GM12878 (cell line): ENCODE measurements at regions not wholly inside any gene's neighbourhood (a gene's known extent, or its start where the extent isn't known, plus 50 kb on each side); places are given as distances from the start of the nearest gene placed in this dataset.
A peak's percentile ranks its signal among the peaks of the same experiment; 100 is the strongest.

Source experiments
- ATAC-seq: fragments of 200-7000 bp; cut with Tn5 transposase; 3 replicates; pipeline ENCODE4 v1.9.1; 2020; ENCODE audit warnings: mild to moderate bottlenecking, moderate library complexity
- BruUV-seq: library from RNA; stranded (reverse); fragments of 400-500 nt; replicated peaks from 2 replicates; lab custom pipeline; 2021; lab: Mats Ljungman, UMichigan
- CTCF ChIA-PET: fragments of 300-600 bp; sonication (Branson Sonifier 250); formaldehyde crosslinking; extraction: SDS; loops from one replicate; lab custom pipeline; 2021; ENCODE audit warnings: inconsistent platforms; lab: Yijun Ruan, JAX
- POLR2A ChIA-PET: fragments of 350-600 bp; formaldehyde crosslinking; extraction: SDS; loops from one replicate; lab custom pipeline; 2021; ENCODE audit warnings: inconsistent platforms; lab: Charles Lee
- RAD21 ChIA-PET: fragments of 300-600 bp; sonication (Branson Sonifier 250); formaldehyde crosslinking; loops from one replicate; lab custom pipeline; 2023; ENCODE audit warnings: antibody characterized with exemption; ENCODE audit not compliant: unreplicated experiment; lab: Charles Lee
- SMC1A ChIA-PET: fragments of 300-600 bp; sonication (Branson Sonifier 250); formaldehyde crosslinking; loops from one replicate; lab custom pipeline; 2023; ENCODE audit not compliant: unreplicated experiment, uncharacterized antibody; lab: Charles Lee
- DNase-seq: peaks from one replicate; pipeline ENCODE4 v3.0.0-alpha.2; 2011; ENCODE audit warnings: low read depth, low spot score
- FAIRE-seq: peaks from 3 replicates; lab custom pipeline; 2011; peaks lifted over from hg19 to GRCh38; lab: Jason Lieb, UNC
- H2AFZ ChIP-seq: 2 replicates; pipeline ENCODE4 v1.6.0; 2011; ENCODE audit warnings: low read depth, low read length, control low read depth; ENCODE audit not compliant: control insufficient read depth
- H3K27ac ChIP-seq: 2 replicates; pipeline ENCODE4 v1.5.1; 2011; ENCODE audit warnings: control low read depth; ENCODE audit not compliant: control insufficient read depth, insufficient read depth
- H3K27me3 ChIP-seq, 2 experiments: replicated peaks in 1 of 2; 2 replicates each; pipeline versions ENCODE4 v1.6.0 to v1.6.1; 2011; ENCODE audit warnings: low read length in 1 of 2; ENCODE audit not compliant: control insufficient read depth in 2 of 2, insufficient read depth in 2 of 2
- H3K36me3 ChIP-seq, 2 experiments: 2 replicates each; pipeline ENCODE4 v1.5.1; 2011; ENCODE audit warnings: low read length in 1 of 2; ENCODE audit not compliant: control insufficient read depth in 2 of 2, insufficient read depth in 2 of 2
- H3K4me1 ChIP-seq: 2 replicates; pipeline ENCODE4 v1.6.1; 2011; ENCODE audit warnings: mild to moderate bottlenecking, low read length, moderate library complexity, mixed read lengths; ENCODE audit not compliant: control insufficient read depth, insufficient read depth
- H3K4me2 ChIP-seq: 2 replicates; pipeline ENCODE4 v1.6.0; 2011; ENCODE audit warnings: control low read depth; ENCODE audit not compliant: control insufficient read depth, insufficient read depth
- H3K4me3 ChIP-seq: fragments of 200-600 bp; sonication (generic); 2 replicates; pipeline ENCODE4 v1.5.1; 2016
- H3K79me2 ChIP-seq: 2 replicates; pipeline ENCODE4 v1.6.0; 2011; ENCODE audit warnings: low read length; ENCODE audit not compliant: control insufficient read depth, insufficient read depth
- H3K9ac ChIP-seq: 2 replicates; pipeline ENCODE4 v1.8.0; 2011; ENCODE audit warnings: low read length, control low read depth, mixed read lengths; ENCODE audit not compliant: control insufficient read depth, insufficient read depth
- H3K9me3 ChIP-seq: replicated peaks from 3 replicates; pipeline ENCODE4 v1.5.1; 2011; ENCODE audit warnings: mild to moderate bottlenecking, low read length; ENCODE audit not compliant: control insufficient read depth, insufficient read depth
- H4K20me1 ChIP-seq: 2 replicates; pipeline ENCODE4 v1.6.0; 2011; ENCODE audit not compliant: control insufficient read depth, insufficient read depth
- ATF7 ChIP-seq: fragments of 450-650 bp; IDR thresholded peaks from 2 replicates; pipeline ENCODE4 v1.6.1; 2016; ENCODE audit warnings: low read depth, mild to moderate bottlenecking
- IKZF2 ChIP-seq, 2 experiments: fragments of 450-650 bp; IDR thresholded peaks; 2 replicates each; pipeline ENCODE4 v1.6.1; 2017; ENCODE audit warnings: mild to moderate bottlenecking in 2 of 2, moderate library complexity in 2 of 2
- KAT2A ChIP-seq: conservative IDR thresholded peaks from 2 replicates; pipeline ENCODE4 v1.6.1; 2011; ENCODE audit warnings: low read depth, low read length; ENCODE audit not compliant: control insufficient read depth
- MTA2 ChIP-seq: fragments of 450-650 bp; IDR thresholded peaks from 2 replicates; pipeline ENCODE4 v1.6.1; 2016; ENCODE audit warnings: low read depth, mild to moderate bottlenecking, moderate library complexity
- MYC ChIP-seq: IDR thresholded peaks from 2 replicates; pipeline ENCODE4 v1.6.1; 2011; ENCODE audit warnings: mild to moderate bottlenecking, low read length, moderate library complexity, inconsistent platforms; ENCODE audit not compliant: insufficient read depth, insufficient replicate concordance, insufficient read length, severe bottlenecking
- NFYA ChIP-seq: IDR thresholded peaks from 2 replicates; pipeline ENCODE4 v1.6.1; 2011; ENCODE audit warnings: low read depth, mild to moderate bottlenecking, low read length, improper control_type of control experiment, borderline replicate concordance
- SPI1 ChIP-seq: IDR thresholded peaks from 2 replicates; pipeline ENCODE4 v1.6.1; 2011; ENCODE audit warnings: low read depth, mild to moderate bottlenecking, low read length, moderate library complexity, borderline replicate concordance; ENCODE audit not compliant: insufficient read depth
- ZNF622 ChIP-seq: fragments of 450-650 bp; IDR thresholded peaks from 2 replicates; pipeline ENCODE4 v1.6.1; 2017; ENCODE audit warnings: mild to moderate bottlenecking, inconsistent platforms
- WGBS: methylation state at CpG from one replicate; pipeline ENCODE4 v1.1.6; 2016; ENCODE audit warnings: low lambda C conversion rate; ENCODE audit not compliant: insufficient replicate concordance, insufficient coverage; ENCODE audit errors: missing lambda C conversion rate; 5-methylcytosine and 5-hydroxymethylcytosine counted together
- in situ Hi-C: fragments of 300-500 bp; cut with MboI; formaldehyde crosslinking; loops from 9 replicates; pipeline ENCODE4 v1.14.3; 2018; ENCODE audit warnings: mixed read lengths
- intact Hi-C: fragments of 100-400 bp; cut with micrococcal nuclease; formaldehyde crosslinking; loops from one replicate; pipeline ENCODE4 v1.14.2; 2022; ENCODE audit not compliant: unreplicated experiment
- TF ChIP-seq, protein P1 (sequence below): IDR thresholded peaks from 2 replicates; pipeline ENCODE4 v1.6.1; 2011; ENCODE audit warnings: low read depth, low read length, improper control_type of control experiment, borderline replicate concordance
- TF ChIP-seq, protein P2 (sequence below): IDR thresholded peaks from 2 replicates; pipeline ENCODE4 v1.6.1; 2012; ENCODE audit warnings: low read length, inconsistent platforms
- TF ChIP-seq, protein P3 (sequence below): fragments of 450-650 bp; formaldehyde crosslinking; IDR thresholded peaks from 2 replicates; pipeline ENCODE4 v1.4.0; 2020; ENCODE audit warnings: mild to moderate bottlenecking, moderate library complexity

DNA sequence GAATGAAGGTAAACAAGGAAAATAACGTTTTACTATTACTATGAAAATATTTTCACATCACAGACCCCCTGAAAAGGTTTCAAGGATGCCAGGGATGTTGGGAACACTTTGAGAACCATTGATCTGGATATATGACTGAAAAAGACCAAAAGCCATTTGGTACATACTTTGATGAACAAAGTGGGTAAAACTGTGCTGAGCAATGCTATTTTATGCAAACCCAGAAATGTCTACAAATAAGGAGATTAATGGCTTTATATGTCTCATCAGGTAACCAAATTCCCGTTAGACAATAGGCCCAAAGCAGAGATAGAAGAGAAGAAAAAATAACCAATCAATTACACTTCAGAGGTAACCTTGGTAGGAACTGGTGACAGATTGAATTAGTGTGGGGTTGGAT lies 101.4 kb upstream of the CNKSR3 start (continued):
- TF ChIP-seq KAT2A: no peak
- TF ChIP-seq, all 136 proteins: peak for 0

DNA sequence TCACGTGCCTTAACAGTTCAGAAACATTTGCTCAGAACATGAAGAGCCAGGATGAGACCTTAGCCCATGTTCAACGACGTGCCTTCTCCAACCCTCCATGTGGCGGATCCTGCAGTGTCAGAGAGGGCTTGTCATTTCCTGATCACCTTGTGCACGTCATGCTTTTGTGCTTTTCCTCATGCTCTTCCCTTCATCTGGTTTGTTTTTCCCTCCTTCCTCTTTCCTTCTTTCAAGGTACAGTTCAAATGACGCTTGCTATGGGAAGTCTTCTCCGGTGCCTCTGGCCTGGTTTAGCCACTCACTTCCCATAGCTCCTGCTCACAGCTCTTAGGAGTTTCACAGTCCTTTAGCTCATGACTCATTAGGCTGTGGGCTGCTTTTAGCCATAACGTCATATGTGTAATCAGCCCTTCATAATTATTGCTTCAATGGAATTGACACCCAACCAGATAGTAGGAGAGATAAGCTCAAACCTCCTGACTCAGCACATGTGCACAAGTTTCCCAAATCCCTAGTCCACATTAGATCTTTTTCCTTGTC lies 102.7 kb upstream of the CNKSR3 start:
- H2AFZ ChIP-seq: no peak overlapping the region

More for the DNA sequence above, 102.7 kb upstream of the CNKSR3 start:
- CTCF ChIA-PET: no interaction called here
- BruUV-seq: no TSS peak
- TF ChIP-seq ATF7 (peak; percentile 50; the same call in 1 of the 2 replicates), IKZF2 (IDR thresholded peaks at IDR 0.05) (peak in 1 of 2 experiments; percentile 31; a peak in 1 of 4 replicates), NFYA (no peak), MTA2 (no peak), ZNF622 (no peak), MYC (no peak), SPI1 (no peak)
- TF ChIP-seq, protein P1, sequence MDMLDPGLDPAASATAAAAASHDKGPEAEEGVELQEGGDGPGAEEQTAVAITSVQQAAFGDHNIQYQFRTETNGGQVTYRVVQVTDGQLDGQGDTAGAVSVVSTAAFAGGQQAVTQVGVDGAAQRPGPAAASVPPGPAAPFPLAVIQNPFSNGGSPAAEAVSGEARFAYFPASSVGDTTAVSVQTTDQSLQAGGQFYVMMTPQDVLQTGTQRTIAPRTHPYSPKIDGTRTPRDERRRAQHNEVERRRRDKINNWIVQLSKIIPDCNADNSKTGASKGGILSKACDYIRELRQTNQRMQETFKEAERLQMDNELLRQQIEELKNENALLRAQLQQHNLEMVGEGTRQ: no peak
- TF ChIP-seq, protein P2, sequence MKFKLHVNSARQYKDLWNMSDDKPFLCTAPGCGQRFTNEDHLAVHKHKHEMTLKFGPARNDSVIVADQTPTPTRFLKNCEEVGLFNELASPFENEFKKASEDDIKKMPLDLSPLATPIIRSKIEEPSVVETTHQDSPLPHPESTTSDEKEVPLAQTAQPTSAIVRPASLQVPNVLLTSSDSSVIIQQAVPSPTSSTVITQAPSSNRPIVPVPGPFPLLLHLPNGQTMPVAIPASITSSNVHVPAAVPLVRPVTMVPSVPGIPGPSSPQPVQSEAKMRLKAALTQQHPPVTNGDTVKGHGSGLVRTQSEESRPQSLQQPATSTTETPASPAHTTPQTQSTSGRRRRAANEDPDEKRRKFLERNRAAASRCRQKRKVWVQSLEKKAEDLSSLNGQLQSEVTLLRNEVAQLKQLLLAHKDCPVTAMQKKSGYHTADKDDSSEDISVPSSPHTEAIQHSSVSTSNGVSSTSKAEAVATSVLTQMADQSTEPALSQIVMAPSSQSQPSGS: no peak
- TF ChIP-seq, protein P3, sequence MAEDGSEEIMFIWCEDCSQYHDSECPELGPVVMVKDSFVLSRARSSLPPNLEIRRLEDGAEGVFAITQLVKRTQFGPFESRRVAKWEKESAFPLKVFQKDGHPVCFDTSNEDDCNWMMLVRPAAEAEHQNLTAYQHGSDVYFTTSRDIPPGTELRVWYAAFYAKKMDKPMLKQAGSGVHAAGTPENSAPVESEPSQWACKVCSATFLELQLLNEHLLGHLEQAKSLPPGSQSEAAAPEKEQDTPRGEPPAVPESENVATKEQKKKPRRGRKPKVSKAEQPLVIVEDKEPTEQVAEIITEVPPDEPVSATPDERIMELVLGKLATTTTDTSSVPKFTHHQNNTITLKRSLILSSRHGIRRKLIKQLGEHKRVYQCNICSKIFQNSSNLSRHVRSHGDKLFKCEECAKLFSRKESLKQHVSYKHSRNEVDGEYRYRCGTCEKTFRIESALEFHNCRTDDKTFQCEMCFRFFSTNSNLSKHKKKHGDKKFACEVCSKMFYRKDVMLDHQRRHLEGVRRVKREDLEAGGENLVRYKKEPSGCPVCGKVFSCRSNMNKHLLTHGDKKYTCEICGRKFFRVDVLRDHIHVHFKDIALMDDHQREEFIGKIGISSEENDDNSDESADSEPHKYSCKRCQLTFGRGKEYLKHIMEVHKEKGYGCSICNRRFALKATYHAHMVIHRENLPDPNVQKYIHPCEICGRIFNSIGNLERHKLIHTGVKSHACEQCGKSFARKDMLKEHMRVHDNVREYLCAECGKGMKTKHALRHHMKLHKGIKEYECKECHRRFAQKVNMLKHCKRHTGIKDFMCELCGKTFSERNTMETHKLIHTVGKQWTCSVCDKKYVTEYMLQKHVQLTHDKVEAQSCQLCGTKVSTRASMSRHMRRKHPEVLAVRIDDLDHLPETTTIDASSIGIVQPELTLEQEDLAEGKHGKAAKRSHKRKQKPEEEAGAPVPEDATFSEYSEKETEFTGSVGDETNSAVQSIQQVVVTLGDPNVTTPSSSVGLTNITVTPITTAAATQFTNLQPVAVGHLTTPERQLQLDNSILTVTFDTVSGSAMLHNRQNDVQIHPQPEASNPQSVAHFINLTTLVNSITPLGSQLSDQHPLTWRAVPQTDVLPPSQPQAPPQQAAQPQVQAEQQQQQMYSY: no peak
- Histone ChIP-seq H3K9ac (no peak overlapping the region), H3K79me2 (no peaks in the 10 kb centered on the region), H4K20me1 (no peaks in the 10 kb centered on the region), H3K27me3 (no peaks in the 10 kb centered on the region), H3K36me3 (no peaks in the 10 kb centered on the region), H3K27ac (no peak overlapping the region), H3K4me3 (no peak overlapping the region), H3K9me3 (peaks cover 2% of the 10 kb centered on the region; the same call in 2 of the 3 replicates), H3K4me2 (no peak overlapping the region), H3K4me1 (no peaks in the 10 kb centered on the region)
- POLR2A ChIA-PET: no interaction called here
- in situ Hi-C loops (no loop called here), intact Hi-C loops (no loop called here)
- ATAC-seq: no peak
- no peak for DNase-seq
- SMC1A ChIA-PET: interaction anchor here (1.0 kb wide), 1 partner anchor 41 kb away, joined by 3 read pairs; no protein-coding TSS in a partner anchor
- no peak for FAIRE-seq
- RAD21 ChIA-PET: interaction anchor here (1.3 kb wide), 1 partner anchor 113 kb away, joined by 3 read pairs; no protein-coding TSS in a partner anchor
- WGBS: 67% methylated on average over 8 of the region's 8 CpGs
